ENCODE measurements at regions not wholly inside any gene's neighbourhood (a gene's known extent, or its start where the extent isn't known, plus 50 kb on each side); places are given as distances from the start of the nearest gene placed in this dataset.

DNA sequence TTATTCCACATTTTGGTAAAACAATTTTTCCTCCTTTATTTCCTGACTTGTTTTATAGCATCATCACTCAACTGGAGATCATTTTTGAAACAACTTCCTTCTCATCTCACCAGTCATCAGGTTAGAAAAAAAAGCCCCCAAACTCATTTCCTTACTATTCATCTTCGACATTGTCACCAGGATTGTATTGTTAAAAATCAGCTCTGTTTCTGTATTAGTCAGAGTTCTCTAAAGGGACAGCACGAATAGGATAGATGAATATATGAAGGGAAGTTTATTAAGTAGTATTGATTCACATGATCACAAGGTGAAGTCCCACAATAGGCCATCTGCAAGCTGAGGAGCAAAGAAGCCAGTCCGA is 392.6 kb downstream of the FUT8 start:
- TF ChIP-seq, protein P1, sequence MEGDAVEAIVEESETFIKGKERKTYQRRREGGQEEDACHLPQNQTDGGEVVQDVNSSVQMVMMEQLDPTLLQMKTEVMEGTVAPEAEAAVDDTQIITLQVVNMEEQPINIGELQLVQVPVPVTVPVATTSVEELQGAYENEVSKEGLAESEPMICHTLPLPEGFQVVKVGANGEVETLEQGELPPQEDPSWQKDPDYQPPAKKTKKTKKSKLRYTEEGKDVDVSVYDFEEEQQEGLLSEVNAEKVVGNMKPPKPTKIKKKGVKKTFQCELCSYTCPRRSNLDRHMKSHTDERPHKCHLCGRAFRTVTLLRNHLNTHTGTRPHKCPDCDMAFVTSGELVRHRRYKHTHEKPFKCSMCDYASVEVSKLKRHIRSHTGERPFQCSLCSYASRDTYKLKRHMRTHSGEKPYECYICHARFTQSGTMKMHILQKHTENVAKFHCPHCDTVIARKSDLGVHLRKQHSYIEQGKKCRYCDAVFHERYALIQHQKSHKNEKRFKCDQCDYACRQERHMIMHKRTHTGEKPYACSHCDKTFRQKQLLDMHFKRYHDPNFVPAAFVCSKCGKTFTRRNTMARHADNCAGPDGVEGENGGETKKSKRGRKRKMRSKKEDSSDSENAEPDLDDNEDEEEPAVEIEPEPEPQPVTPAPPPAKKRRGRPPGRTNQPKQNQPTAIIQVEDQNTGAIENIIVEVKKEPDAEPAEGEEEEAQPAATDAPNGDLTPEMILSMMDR (IDR thresholded peaks at IDR 0.05; ENCODE audit: low read depth, low read length): no peak
- TF ChIP-seq EZH2phosphoT487 (IDR thresholded peaks at IDR 0.05; ENCODE audit: low read depth): no peak
